ENCODE measurements at regions not wholly inside any gene's neighbourhood (a gene's known extent, or its start where the extent isn't known, plus 50 kb on each side); places are given as distances from the start of the nearest gene placed in this dataset.
"Not testable (repeated sequence)": the region's sequence is repeated elsewhere in the genome, so short reads cannot be mapped to it uniquely, and the experiment has no call there.

GRCh38 chr3:115254492-115255196, 107.6 kb upstream of the ZBTB20 start:
- peak; percentile 5 for DNase-seq

- DNase-seq = no peak
These were observed 108.1 kb upstream of the ZBTB20 start for GRCh38 chr3:115255197-115255585.

- DNase-seq = no peak
These were observed 123.8 kb upstream of the ZBTB20 start for GRCh38 chr3:115270849-115271248.

GRCh38 chr3:115272036-115272824, 125.1 kb upstream of the ZBTB20 start:
- DNase-seq = no peak

GRCh38 chr3:115275896-115276295, 128.8 kb upstream of the ZBTB20 start:
- DNase-seq = no peak

- DNase-seq = no peak
These were observed 132.9 kb upstream of the ZBTB20 start for GRCh38 chr3:115279939-115280338.

GRCh38 chr3:115280506-115280905, 133.4 kb upstream of the ZBTB20 start:
- DNase-seq = no peak

GRCh38 chr3:115281697-115282675, 134.9 kb upstream of the ZBTB20 start:
- no peak for DNase-seq

GRCh38 chr3:115284980-115285379, 137.9 kb upstream of the ZBTB20 start:
- no peak for DNase-seq

GRCh38 chr3:115286529-115287197, 139.6 kb upstream of the ZBTB20 start:
- DNase-seq = no peak

GRCh38 chr3:115287198-115287597, 140.1 kb upstream of the ZBTB20 start:
- no peak for DNase-seq

- DNase-seq = no peak
These were observed 145.0 kb upstream of the ZBTB20 start for GRCh38 chr3:115292131-115292530.

GRCh38 chr3:115292677-115293165, 145.6 kb upstream of the ZBTB20 start:
- DNase-seq = no peak

- no peak for DNase-seq
These were observed 146.2 kb upstream of the ZBTB20 start for GRCh38 chr3:115293321-115293720.

GRCh38 chr3:115301364-115301860, 154.3 kb upstream of the ZBTB20 start:
- DNase-seq = no peak

GRCh38 chr3:115317953-115318352, 170.9 kb upstream of the ZBTB20 start:
- not testable (repeated sequence) for DNase-seq

GRCh38 chr3:115321400-115321805, 174.3 kb upstream of the ZBTB20 start:
- DNase-seq = no peak

- DNase-seq = no peak
These were observed 175.8 kb upstream of the ZBTB20 start for GRCh38 chr3:115322901-115323300.

GRCh38 chr3:115323380-115323779, 176.3 kb upstream of the ZBTB20 start:
- DNase-seq = no peak

- DNase-seq = no peak
These were observed 177.0 kb upstream of the ZBTB20 start for GRCh38 chr3:115324056-115324455.

- peak; percentile 44 for DNase-seq
These were observed 178.5 kb upstream of the ZBTB20 start for GRCh38 chr3:115325539-115325938.

- no peak for DNase-seq
These were observed 183.3 kb upstream of the ZBTB20 start for GRCh38 chr3:115330430-115330829.
